Lung (tissue), 9 donors: ENCODE measurements at regions not wholly inside any gene's neighbourhood (a gene's known extent, or its start where the extent isn't known, plus 50 kb on each side); places are given as distances from the start of the nearest gene placed in this dataset.
"Not testable (repeated sequence)": the region's sequence is repeated elsewhere in the genome, so short reads cannot be mapped to it uniquely, and the experiment has no call there.

Source experiments
- ATAC-seq: fragments of 200-7000 bp; cut with Tn5 transposase; one replicate; pipeline ENCODE4 v1.9.1; 2020; ENCODE audit warnings: moderate number of reproducible peaks; ENCODE audit not compliant: insufficient read depth, low FRiP score
- DNase-seq, 3 donors: peaks; one replicate each; pipeline ENCODE4 v3.0.0-alpha.2; 2013 to 2017
- H3K27ac ChIP-seq, 2 donors: one replicate each; pipeline ENCODE4 v1.5.1; 2013; ENCODE audit warnings: mild to moderate bottlenecking in 2 of 2, moderate library complexity in 2 of 2, control low read depth in 1 of 2, inconsistent platforms in 1 of 2, low read depth in 1 of 2, low read length in 1 of 2
- H3K27me3 ChIP-seq, 3 donors: one replicate each; pipeline ENCODE4 v1.5.1; 2013; ENCODE audit warnings: low read length in 2 of 3; ENCODE audit not compliant: control insufficient read depth in 3 of 3, insufficient read depth in 3 of 3
- H3K36me3 ChIP-seq, 4 donors: one replicate each; pipeline ENCODE4 v1.5.1; 2013; ENCODE audit warnings: low read length in 4 of 4, mild to moderate bottlenecking in 1 of 4, moderate library complexity in 1 of 4; ENCODE audit not compliant: control insufficient read depth in 4 of 4, insufficient read depth in 4 of 4
- H3K4me1 ChIP-seq, 5 donors: one replicate each; pipeline ENCODE4 v1.5.1; 2013; ENCODE audit warnings: low read length in 5 of 5, mild to moderate bottlenecking in 2 of 5, moderate library complexity in 1 of 5; ENCODE audit not compliant: control insufficient read depth in 5 of 5, insufficient read depth in 5 of 5
- H3K4me3 ChIP-seq: one replicate; pipeline ENCODE4 v1.5.1; 2013; ENCODE audit warnings: mild to moderate bottlenecking, control low read depth, moderate library complexity
- H3K9ac ChIP-seq, 2 donors: one replicate each; pipeline ENCODE4 v1.5.1; 2013; ENCODE audit warnings: low read length in 2 of 2, control low read depth in 1 of 2; ENCODE audit not compliant: insufficient read depth in 1 of 2
- H3K9me3 ChIP-seq, 4 donors: one replicate each; pipeline ENCODE4 v1.5.1; 2013; ENCODE audit warnings: low read length in 3 of 4, mild to moderate bottlenecking in 1 of 4, moderate library complexity in 1 of 4; ENCODE audit not compliant: control insufficient read depth in 4 of 4, insufficient read depth in 3 of 4
- WGBS, 2 donors: extraction: QIAGEN DNeasy Blood & Tissue Kit; methylation state at CpG; one replicate each; pipeline ENCODE4 v1.1.7; 2013; 5-methylcytosine and 5-hydroxymethylcytosine counted together
- donor health status: Bipolar disorder and iron deficiency.
- donor health status: healthy.
- donor health status: DM: yes; HTN: yes; CAD: no.

DNA sequence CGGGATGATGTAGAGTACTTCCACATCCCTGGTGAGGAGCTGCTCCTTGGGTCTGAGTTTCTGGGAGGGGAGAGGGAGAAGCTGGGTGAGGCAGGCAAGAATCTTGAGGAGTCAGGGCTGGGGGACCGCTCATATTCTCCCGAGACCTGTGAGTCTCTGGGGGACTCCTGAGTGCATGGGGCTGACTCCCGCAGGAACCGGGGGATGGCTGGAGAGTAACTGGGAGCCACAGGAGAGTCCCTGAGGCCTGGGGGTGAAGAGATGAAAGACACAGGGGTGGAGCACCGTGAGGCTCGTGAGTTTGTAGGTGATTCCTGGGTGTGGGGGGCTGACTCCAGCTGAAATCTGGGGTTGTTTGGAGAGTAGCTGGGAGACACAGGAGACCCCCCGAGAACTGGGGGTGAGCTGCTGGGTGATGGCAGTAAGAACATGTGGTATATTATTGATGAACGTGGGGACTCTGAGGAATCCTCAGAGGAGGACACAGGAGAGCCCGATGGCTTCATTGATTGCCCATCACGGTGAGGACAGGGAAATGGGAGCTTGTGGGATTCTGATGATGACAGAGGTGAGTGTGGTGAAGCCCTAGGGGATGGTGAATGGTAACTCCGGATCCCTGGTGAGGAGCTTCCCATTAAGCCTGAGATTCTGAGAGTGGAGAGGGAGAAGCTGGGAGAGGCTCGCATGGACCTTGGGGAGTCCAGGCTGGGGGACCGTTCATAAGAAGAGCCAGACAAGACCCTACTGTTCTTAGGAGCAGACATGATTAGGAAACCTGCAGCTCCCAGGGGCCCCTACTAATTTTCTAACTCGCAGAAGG lies 301.1 kb downstream of the CWH43 start:
- peak in 1 of 3 donors; percentile 12 for DNase-seq
- H3K27ac ChIP-seq, H3K9ac ChIP-seq, H3K36me3 ChIP-seq, H3K9me3 ChIP-seq, H3K27me3 ChIP-seq, H3K4me3 ChIP-seq, H3K4me1 ChIP-seq, ATAC-seq: not testable (repeated sequence)
- WGBS, 2 donors: 82 to 86% methylated on average over 13 to 15 of the region's 15 CpGs

- H3K27ac ChIP-seq, ATAC-seq, H3K9me3 ChIP-seq, H3K27me3 ChIP-seq, H3K4me1 ChIP-seq, H3K9ac ChIP-seq, H3K4me3 ChIP-seq, H3K36me3 ChIP-seq: not testable (repeated sequence)
- DNase-seq: peak in 2 of 3 donors; percentile 0 to 11
- WGBS, 2 donors: 83 to 89% methylated on average over 17 of the region's 17 CpGs
These were observed 301.8 kb downstream of the CWH43 start for GRCh38 chr4:49287893-49288292.

GRCh38 chr4:49288796-49289195 lies 302.7 kb downstream of the CWH43 start:
- not testable (repeated sequence) for H3K4me3 ChIP-seq, H3K4me1 ChIP-seq, H3K9ac ChIP-seq, H3K27ac ChIP-seq, ATAC-seq, H3K27me3 ChIP-seq, H3K9me3 ChIP-seq, H3K36me3 ChIP-seq
- 89 to 94% methylated on average over 11 of the region's 11 CpGs for WGBS, 2 donors
- peak in 1 of 3 donors; percentile 2 for DNase-seq

GRCh38 chr4:49314815-49315214 lies 328.7 kb downstream of the CWH43 start:
- 75 to 88% methylated on average over 15 to 18 of the region's 18 CpGs for WGBS, 2 donors
- not testable (repeated sequence) for H3K36me3 ChIP-seq, H3K27me3 ChIP-seq, H3K9ac ChIP-seq, DNase-seq, H3K4me3 ChIP-seq, H3K27ac ChIP-seq, H3K4me1 ChIP-seq, ATAC-seq
- H3K9me3 ChIP-seq: peaks cover 0 to 13% (median 4%) of the 10 kb centered on the region in 4 donors

DNA sequence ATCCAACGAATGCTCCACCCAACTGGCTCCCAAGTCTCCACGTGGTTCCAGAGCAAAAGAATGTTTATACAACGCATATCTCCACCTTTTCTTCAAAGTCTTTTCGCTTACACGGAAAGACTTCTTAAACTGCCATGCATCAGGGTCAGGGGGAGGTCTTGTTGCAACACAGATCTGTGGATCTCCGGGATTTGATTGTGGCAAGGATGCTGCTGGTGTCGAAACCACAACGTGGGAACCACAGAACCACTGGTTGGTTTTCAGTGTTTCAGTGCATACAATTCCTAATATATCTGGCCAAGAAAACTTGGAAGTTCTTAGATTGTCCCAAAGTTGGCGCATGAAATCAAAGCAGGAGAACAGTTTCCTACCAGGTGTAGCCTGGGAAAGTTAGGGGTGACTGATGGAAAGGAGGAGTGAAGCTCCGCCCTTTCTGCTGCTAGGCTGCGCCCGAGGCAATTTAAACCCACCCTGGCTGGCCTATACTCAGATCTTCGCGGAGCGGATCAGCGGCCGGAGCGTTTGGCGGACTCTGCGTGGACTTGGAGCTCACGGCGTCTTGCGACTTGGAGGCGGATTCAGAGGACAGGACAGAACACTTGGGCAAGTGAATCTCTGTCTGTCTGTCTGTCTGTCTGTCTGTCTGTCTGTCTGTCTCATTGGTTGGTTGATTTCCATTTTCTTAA lies 334.8 kb downstream of the CWH43 start:
- H3K9ac ChIP-seq, H3K27me3 ChIP-seq, ATAC-seq, DNase-seq, H3K27ac ChIP-seq, H3K36me3 ChIP-seq, H3K4me3 ChIP-seq, H3K4me1 ChIP-seq, H3K9me3 ChIP-seq: not testable (repeated sequence)
- 72 to 76% methylated on average over 23 to 24 of the region's 24 CpGs for WGBS, 2 donors

DNA sequence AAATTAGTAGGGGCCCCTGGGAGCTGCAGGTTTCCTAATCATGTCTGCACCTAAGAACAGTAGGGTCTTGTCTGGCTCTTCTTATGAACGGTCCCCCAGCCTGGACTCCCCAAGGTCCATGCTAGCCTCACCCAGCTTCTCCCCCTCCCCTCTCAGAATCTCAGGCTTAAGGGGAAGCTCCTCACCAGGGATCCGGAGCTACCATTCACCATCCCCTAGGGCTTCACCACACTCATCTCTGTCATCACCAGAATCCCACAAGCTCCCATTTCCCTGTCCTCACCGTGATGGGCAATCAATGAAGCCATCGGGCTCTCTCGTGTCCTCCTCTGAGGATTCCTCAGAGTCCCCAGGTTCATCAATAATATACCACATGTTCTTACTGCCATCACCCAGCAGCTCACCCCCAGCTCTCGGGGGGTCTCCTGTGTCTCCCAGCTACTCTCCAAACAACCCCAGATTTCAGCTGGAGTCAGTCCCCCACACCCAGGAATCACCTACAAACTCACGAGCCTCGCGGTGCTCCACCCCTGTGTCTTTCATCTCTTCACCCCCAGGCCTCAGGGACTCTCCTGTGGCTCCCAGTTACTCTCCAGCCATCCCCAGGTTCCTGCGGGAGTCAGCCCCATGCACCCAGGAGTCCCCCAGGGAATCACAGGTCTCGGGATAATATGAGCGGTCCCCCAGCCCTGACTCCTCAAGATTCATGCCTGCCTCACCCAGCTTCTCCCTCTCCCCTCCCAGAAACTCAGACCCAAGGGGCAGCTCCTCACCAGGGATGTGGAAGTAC lies 335.6 kb downstream of the CWH43 start:
- not testable (repeated sequence) for H3K36me3 ChIP-seq, H3K9me3 ChIP-seq, H3K4me1 ChIP-seq, H3K9ac ChIP-seq, DNase-seq, ATAC-seq, H3K27ac ChIP-seq, H3K4me3 ChIP-seq, H3K27me3 ChIP-seq
- WGBS, 2 donors: 79 to 80% methylated on average over 12 of the region's 12 CpGs

DNA sequence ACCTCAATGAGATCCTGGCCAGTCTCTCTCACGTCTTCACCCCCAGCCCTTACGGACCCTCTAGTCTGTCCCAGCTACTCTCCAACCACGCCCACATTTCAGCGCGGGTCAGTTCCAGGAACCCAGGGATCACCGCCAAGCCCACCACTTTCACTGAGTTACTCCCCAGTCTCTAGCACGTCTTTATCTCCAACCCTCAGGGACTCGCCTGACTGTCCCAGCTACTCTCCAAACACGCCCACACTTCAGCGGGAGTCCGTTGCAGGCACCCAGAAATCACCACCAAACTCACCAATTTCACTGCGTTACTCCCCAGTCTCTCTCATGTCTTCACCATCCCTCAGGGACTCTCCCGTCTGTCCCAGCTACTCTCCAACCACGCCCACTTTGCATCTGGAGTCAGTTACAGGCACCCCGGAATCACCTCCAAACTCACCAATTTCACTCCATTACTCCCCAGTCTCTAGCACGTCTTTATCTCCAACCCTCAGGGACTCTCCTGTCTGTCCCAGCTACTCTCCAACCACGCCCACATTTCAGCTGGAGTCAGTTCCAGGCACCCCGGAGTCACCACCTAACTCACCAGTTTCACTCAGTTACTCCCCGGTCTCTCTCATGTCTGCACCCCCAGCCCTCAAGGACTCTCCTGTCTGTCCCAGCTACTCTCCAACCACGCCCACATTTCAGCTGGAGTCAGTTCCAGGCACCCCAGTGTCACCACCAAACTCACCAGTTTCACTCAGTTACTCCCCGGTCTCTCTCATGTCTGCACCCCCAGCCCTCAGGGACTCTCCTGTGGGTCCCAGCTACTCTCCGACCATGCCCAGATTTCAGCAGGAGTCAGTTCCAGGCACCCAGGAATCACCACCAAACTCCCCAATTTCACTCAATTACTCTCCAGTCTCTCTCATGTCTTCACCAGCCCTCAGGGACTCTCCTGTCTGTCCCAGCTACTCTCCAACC lies 336.8 kb downstream of the CWH43 start:
- not testable (repeated sequence) for H3K4me1 ChIP-seq, ATAC-seq, H3K9me3 ChIP-seq, H3K9ac ChIP-seq, DNase-seq, H3K36me3 ChIP-seq, H3K27ac ChIP-seq, H3K27me3 ChIP-seq, H3K4me3 ChIP-seq
- WGBS, 2 donors: 70 to 79% methylated on average over 22 of the region's 22 CpGs
